ENCODE measurements at regions not wholly inside any gene's neighbourhood (a gene's known extent, or its start where the extent isn't known, plus 50 kb on each side); places are given as distances from the start of the nearest gene placed in this dataset.

GRCh38 chr22:35138521-35138920 is 72.6 kb downstream of the ISX start:
- Mint-ChIP-seq H3K27me3 (ENCODE audit: unreplicated experiment) (peaks cover 6% of the 10 kb centered on the region), H3K4me3 (ENCODE audit: unreplicated experiment) (no peak overlapping the region), H3K36me3 (ENCODE audit: unreplicated experiment) (no peaks in the 10 kb centered on the region), H3K9me3 (ENCODE audit: unreplicated experiment) (no peaks in the 10 kb centered on the region), H3K27ac (ENCODE audit: unreplicated experiment) (no peak overlapping the region), H3K4me1 (ENCODE audit: low read depth, unreplicated experiment) (no peaks in the 10 kb centered on the region)
- DNase-seq: no peak
- TF ChIP-seq, protein P1, sequence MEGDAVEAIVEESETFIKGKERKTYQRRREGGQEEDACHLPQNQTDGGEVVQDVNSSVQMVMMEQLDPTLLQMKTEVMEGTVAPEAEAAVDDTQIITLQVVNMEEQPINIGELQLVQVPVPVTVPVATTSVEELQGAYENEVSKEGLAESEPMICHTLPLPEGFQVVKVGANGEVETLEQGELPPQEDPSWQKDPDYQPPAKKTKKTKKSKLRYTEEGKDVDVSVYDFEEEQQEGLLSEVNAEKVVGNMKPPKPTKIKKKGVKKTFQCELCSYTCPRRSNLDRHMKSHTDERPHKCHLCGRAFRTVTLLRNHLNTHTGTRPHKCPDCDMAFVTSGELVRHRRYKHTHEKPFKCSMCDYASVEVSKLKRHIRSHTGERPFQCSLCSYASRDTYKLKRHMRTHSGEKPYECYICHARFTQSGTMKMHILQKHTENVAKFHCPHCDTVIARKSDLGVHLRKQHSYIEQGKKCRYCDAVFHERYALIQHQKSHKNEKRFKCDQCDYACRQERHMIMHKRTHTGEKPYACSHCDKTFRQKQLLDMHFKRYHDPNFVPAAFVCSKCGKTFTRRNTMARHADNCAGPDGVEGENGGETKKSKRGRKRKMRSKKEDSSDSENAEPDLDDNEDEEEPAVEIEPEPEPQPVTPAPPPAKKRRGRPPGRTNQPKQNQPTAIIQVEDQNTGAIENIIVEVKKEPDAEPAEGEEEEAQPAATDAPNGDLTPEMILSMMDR (IDR thresholded peaks at IDR 0.05; ENCODE audit: partially characterized antibody, unreplicated experiment): no peak

- no peak for DNase-seq
Observed at GRCh38 chr22:35140879-35141745, 75.2 kb downstream of the ISX start.

GRCh38 chr22:35148381-35148780 is 82.4 kb downstream of the ISX start:
- Mint-ChIP-seq H3K4me1 (ENCODE audit: low read depth, unreplicated experiment) (peaks cover 3% of the 10 kb centered on the region), H3K4me3 (ENCODE audit: unreplicated experiment) (no peak overlapping the region), H3K27ac (ENCODE audit: unreplicated experiment) (no peak overlapping the region), H3K27me3 (ENCODE audit: unreplicated experiment) (peaks cover under 1% of the 10 kb centered on the region), H3K36me3 (ENCODE audit: unreplicated experiment) (no peaks in the 10 kb centered on the region), H3K9me3 (ENCODE audit: unreplicated experiment) (peaks cover 3% of the 10 kb centered on the region)
- TF ChIP-seq, protein P1 (IDR thresholded peaks at IDR 0.05; ENCODE audit: partially characterized antibody, unreplicated experiment): no peak
- DNase-seq: no peak

More at GRCh38 chr22:35140879-35141745, 75.2 kb downstream of the ISX start:
- Mint-ChIP-seq H3K27ac (ENCODE audit: unreplicated experiment) (no peak overlapping the region), H3K36me3 (ENCODE audit: unreplicated experiment) (no peaks in the 10 kb centered on the region), H3K27me3 (ENCODE audit: unreplicated experiment) (peaks cover 5% of the 10 kb centered on the region), H3K4me3 (ENCODE audit: unreplicated experiment) (no peak overlapping the region), H3K9me3 (ENCODE audit: unreplicated experiment) (no peaks in the 10 kb centered on the region), H3K4me1 (ENCODE audit: low read depth, unreplicated experiment) (no peaks in the 10 kb centered on the region)
- TF ChIP-seq, protein P1 (IDR thresholded peaks at IDR 0.05; ENCODE audit: partially characterized antibody, unreplicated experiment): no peak

DNA sequence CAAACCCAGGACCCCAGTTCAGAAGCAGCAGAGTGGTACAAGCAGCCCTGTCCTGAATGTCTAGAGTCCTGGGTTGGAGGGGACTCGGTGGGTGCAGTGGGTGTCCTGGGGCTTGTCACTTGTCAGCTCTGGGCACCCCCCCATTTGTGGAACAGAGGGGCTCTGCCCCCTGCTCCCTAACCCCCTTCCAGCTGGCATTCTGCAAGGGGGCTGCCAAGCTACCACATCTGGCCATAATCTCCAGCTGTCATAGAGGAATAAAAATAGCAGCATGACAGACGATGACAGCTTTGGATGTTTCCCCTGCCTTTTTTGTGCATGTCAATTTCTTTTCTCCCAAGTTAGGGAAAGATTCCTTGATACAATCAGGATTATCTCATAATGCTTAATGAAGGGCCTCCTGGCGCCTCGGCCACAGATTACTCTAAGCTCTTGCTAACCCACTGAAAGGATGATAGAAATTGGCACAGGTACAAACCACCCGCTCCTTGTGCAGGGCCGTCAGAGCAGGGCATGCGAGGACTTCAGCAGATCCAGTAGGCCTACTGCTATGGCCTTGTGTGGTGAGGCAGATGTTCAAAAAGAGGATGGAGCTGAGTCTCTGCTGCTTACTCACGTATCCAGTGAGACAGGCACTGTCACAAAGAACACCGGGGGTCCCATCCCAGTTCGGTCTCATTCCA is 83.0 kb downstream of the ISX start:
- no peak for DNase-seq
- Mint-ChIP-seq H3K9me3 (ENCODE audit: unreplicated experiment) (peaks cover 3% of the 10 kb centered on the region), H3K36me3 (ENCODE audit: unreplicated experiment) (no peaks in the 10 kb centered on the region), H3K27me3 (ENCODE audit: unreplicated experiment) (no peaks in the 10 kb centered on the region), H3K27ac (ENCODE audit: unreplicated experiment) (no peak overlapping the region), H3K4me3 (ENCODE audit: unreplicated experiment) (no peak overlapping the region), H3K4me1 (ENCODE audit: low read depth, unreplicated experiment) (peaks cover 3% of the 10 kb centered on the region)
- TF ChIP-seq, protein P1 (IDR thresholded peaks at IDR 0.05; ENCODE audit: partially characterized antibody, unreplicated experiment): no peak
